ENCODE measurements at regions not wholly inside any gene's neighbourhood (a gene's known extent, or its start where the extent isn't known, plus 50 kb on each side); places are given as distances from the start of the nearest gene placed in this dataset.

GRCh38 chr9:29160763-29161353 is 1587.6 kb upstream of the C9orf72 start:
- H3K9me3 Mint-ChIP-seq, result no peaks in the 10 kb centered on the region
- H2AK5ac ChIP-seq (ENCODE audit: insufficient read length, low read length), result no peak overlapping the region
- H4K5ac ChIP-seq (ENCODE audit: insufficient read length, low read depth, low read length), result no peak overlapping the region
- no peaks in the 10 kb centered on the region for H4K20me1 ChIP-seq (ENCODE audit: control insufficient read depth, insufficient read depth, insufficient read length)
- H3K23me2 ChIP-seq (ENCODE audit: insufficient read length, low read depth, low read length, poor library complexity, severe bottlenecking), result no peaks in the 10 kb centered on the region
- H3K4me2 ChIP-seq (ENCODE audit: insufficient read depth, insufficient read length, low read length), result no peak overlapping the region
- no peak overlapping the region for H4K91ac ChIP-seq (ENCODE audit: insufficient read length, low read depth, low read length)
- H3K27me3 ChIP-seq (ENCODE audit: insufficient read depth, low read length), result no peaks in the 10 kb centered on the region
- no peak overlapping the region for H3K4me3 Mint-ChIP-seq
- H3K27ac ChIP-seq (ENCODE audit: insufficient read length, low read depth, low read length), result no peak overlapping the region
- H3T11ph ChIP-seq (ENCODE audit: low read length), result no peak overlapping the region
- H2BK20ac ChIP-seq (ENCODE audit: low read depth, low read length, poor library complexity, severe bottlenecking), result no peak overlapping the region
- H3K79me1 ChIP-seq (ENCODE audit: insufficient read depth, low read depth, low read length, poor library complexity, severe bottlenecking), result no peaks in the 10 kb centered on the region
- H3K27me3 Mint-ChIP-seq (ENCODE audit: low read depth), result no peaks in the 10 kb centered on the region
- H2BK5ac ChIP-seq (ENCODE audit: insufficient read length, low read length), result no peak overlapping the region
- DNase-seq, result peak; percentile 44
- no peaks in the 10 kb centered on the region for H3K9me3 ChIP-seq (ENCODE audit: control insufficient read depth, low read depth, low read length)
- H2BK15ac ChIP-seq (ENCODE audit: low read depth, low read length), result no peak overlapping the region
- H3K56ac ChIP-seq (ENCODE audit: insufficient read length, low read depth, low read length), result no peak overlapping the region
- H3K9ac ChIP-seq (ENCODE audit: extremely low read depth, insufficient read length, low read length), result no peak overlapping the region
- TF ChIP-seq CTCF (conservative IDR thresholded peaks at IDR 0.05), result no peak
- H2BK12ac ChIP-seq (ENCODE audit: insufficient read length, low read depth, low read length), result no peak overlapping the region
- H3K79me2 ChIP-seq (ENCODE audit: insufficient read depth, low read length), result no peaks in the 10 kb centered on the region
- no CpG with 5 or more reads among the region's 6 CpGs for WGBS (ENCODE audit: extremely low coverage, insufficient read length, low lambda C conversion rate)
- H3K18ac ChIP-seq (ENCODE audit: insufficient read length, low read depth, low read length), result no peak overlapping the region
- H2AFZ ChIP-seq (ENCODE audit: low read length), result no peak overlapping the region
- H3K27ac Mint-ChIP-seq, result peak overlapping the region; percentile 39 to 93 (median 48); a peak in 6 of 7 replicates
- no peak overlapping the region for H3K23ac ChIP-seq (ENCODE audit: insufficient read length, low read depth, low read length)
- no peaks in the 10 kb centered on the region for H3K4me1 ChIP-seq (ENCODE audit: insufficient read depth, low read length)
- peaks cover 10 to 13% of the 10 kb centered on the region in 2 experiments for H3K4me1 Mint-ChIP-seq
- H3K14ac ChIP-seq (ENCODE audit: insufficient read depth, low read length), result no peak overlapping the region
- no peak overlapping the region for H3K4ac ChIP-seq (ENCODE audit: low read depth, low read length)
- H3K36me3 Mint-ChIP-seq (ENCODE audit: insufficient read depth in 1 of 3, low read depth in 3 of 3), result no peaks in the 10 kb centered on the region
- H2BK120ac ChIP-seq (ENCODE audit: low read depth, low read length, poor library complexity, severe bottlenecking), result no peak overlapping the region
- H4K8ac ChIP-seq (replicated peaks; ENCODE audit: insufficient read length, low read depth, low read length), result no peak overlapping the region

Data from H9 (cell line).